ENCODE measurements at regions not wholly inside any gene's neighbourhood (a gene's known extent, or its start where the extent isn't known, plus 50 kb on each side); places are given as distances from the start of the nearest gene placed in this dataset.

DNA sequence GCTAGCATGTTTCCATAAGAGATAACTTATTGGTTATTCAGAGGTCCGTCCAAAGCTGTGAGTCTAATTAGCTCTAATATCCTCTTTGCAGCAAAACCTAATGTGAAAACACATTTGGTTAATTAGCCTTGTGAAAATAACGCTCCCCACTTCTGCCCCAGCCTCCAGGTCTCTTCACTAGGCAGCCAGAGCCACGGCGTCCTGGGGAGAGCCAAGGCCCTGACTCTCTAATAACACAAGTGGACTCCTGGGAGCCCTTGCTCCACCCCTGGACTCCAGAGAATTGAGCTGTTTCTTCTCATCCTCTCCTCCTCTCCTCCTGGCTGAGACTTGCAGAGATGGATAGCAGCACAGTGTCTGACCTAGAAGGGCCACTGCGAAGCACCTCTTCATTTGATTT is 78.8 kb downstream of the CCDC185 start:
- no peak for DNase-seq (ENCODE audit: low read depth, low spot score)
- peaks cover 13% of the 10 kb centered on the region for H3K27me3 Mint-ChIP-seq (ENCODE audit: low read depth)
- H3K9me3 Mint-ChIP-seq = peaks cover 3% of the 10 kb centered on the region
- no peaks in the 10 kb centered on the region for H3K36me3 Mint-ChIP-seq (ENCODE audit: low read depth)
- no peak for TF ChIP-seq CTCF (conservative IDR thresholded peaks at IDR 0.05)
- H3K27ac Mint-ChIP-seq (ENCODE audit: unreplicated experiment) = no peak overlapping the region
- no peak overlapping the region for H3K4me3 Mint-ChIP-seq
- H3K4me1 Mint-ChIP-seq = no peaks in the 10 kb centered on the region

DNA sequence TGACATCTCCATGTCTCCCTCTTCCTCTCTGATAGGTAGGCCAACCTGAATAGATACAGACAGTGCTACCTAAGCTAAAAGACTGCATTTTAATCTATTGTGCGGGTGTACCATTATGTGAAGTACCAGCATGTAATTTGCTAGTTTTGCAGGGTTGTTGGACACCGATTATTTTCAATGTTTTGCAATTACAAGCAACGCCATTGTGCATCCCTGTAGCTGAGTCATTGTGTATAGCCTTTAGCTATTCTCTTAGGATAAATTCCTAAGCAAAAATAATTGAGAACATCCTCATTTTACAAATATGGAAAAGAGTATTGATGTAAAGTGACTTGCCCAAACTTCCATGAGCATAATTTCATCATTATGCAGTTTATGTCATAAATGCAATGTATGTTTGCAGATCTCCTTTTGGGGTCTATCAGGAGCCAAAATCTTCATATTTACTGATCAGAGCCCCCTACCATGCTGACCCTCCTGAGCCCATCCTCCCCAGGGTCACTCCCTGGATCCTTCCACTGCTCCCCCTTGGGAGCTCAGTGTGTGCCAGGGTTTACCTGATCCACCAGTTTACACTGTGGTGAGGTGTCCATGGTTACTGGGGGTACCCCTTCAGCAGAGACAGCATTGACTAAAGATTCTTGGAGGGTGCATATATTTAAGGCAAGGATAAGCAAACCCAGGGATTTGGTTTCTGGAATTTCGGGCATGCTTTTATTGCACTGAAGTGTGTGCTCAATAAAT is 80.6 kb downstream of the CCDC185 start:
- peaks cover 26% of the 10 kb centered on the region for H3K27me3 Mint-ChIP-seq (ENCODE audit: low read depth)
- TF ChIP-seq CTCF (conservative IDR thresholded peaks at IDR 0.05) = no peak
- H3K36me3 Mint-ChIP-seq (ENCODE audit: low read depth) = no peaks in the 10 kb centered on the region
- DNase-seq (ENCODE audit: low read depth, low spot score) = no peak
- no peak overlapping the region for H3K27ac Mint-ChIP-seq (ENCODE audit: unreplicated experiment)
- no peaks in the 10 kb centered on the region for H3K4me1 Mint-ChIP-seq
- no peak overlapping the region for H3K4me3 Mint-ChIP-seq
- H3K9me3 Mint-ChIP-seq = peaks cover 3% of the 10 kb centered on the region

GRCh38 chr1:223474804-223475203 is 81.6 kb downstream of the CCDC185 start:
- Mint-ChIP-seq H3K4me1 (no peaks in the 10 kb centered on the region), H3K4me3 (no peak overlapping the region), H3K27me3 (ENCODE audit: low read depth) (peaks cover 28% of the 10 kb centered on the region), H3K27ac (ENCODE audit: unreplicated experiment) (no peak overlapping the region), H3K36me3 (ENCODE audit: low read depth) (no peaks in the 10 kb centered on the region), H3K9me3 (peaks cover 3% of the 10 kb centered on the region)
- DNase-seq (ENCODE audit: low read depth, low spot score) = no peak
- no peak for TF ChIP-seq CTCF (conservative IDR thresholded peaks at IDR 0.05)

DNA sequence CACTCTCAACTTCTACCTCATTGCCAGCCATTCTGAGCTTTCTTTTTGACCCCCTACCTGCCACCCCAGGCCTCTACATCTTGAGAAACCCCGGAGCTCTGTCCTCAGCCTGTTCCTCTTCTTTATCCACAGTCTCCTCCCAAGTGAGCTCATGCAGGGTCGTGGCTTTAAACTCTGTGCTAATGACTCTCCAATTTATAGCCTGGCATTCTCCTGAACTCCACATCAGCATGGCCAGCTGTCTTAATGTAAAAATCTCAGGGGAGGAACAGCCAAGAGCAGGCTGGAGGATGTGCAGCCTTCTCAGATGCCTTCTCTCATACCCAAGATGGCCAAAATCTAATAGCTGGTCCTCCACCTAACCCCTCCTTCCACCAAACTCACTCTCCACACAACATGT is 84.2 kb downstream of the CCDC185 start:
- no peak for TF ChIP-seq CTCF (conservative IDR thresholded peaks at IDR 0.05)
- no peak overlapping the region for H3K27ac Mint-ChIP-seq (ENCODE audit: unreplicated experiment)
- H3K27me3 Mint-ChIP-seq (ENCODE audit: low read depth) = peaks cover 47% of the 10 kb centered on the region
- DNase-seq (ENCODE audit: low read depth, low spot score) = no peak
- H3K36me3 Mint-ChIP-seq (ENCODE audit: low read depth) = no peaks in the 10 kb centered on the region
- H3K9me3 Mint-ChIP-seq = no peaks in the 10 kb centered on the region
- H3K4me1 Mint-ChIP-seq = no peaks in the 10 kb centered on the region
- H3K4me3 Mint-ChIP-seq = no peak overlapping the region

DNA sequence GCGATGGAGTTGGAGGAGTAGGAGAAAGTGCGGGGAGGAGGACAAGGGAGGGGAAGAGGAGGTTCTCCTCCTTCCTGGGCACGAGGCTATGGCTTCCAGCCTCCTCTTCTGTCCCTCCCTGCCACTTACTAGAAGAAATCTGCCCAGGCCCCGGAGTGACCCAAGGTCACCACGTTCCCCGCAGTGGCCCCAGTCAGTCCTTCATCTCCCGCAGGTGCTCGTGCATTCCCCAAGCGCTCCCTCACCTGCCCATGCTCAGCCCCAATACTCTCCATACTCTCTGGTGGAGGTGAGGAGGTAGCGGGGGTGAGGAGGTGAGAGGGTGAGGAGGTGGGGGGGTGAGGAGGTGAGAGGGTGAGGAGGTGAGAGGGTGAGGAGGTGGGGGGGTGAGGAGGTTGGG is 85.4 kb downstream of the CCDC185 start:
- no peak overlapping the region for H3K27ac Mint-ChIP-seq (ENCODE audit: unreplicated experiment)
- H3K9me3 Mint-ChIP-seq = no peaks in the 10 kb centered on the region
- H3K36me3 Mint-ChIP-seq (ENCODE audit: low read depth) = no peaks in the 10 kb centered on the region

More for the DNA sequence above, 85.4 kb downstream of the CCDC185 start:
- no peak for TF ChIP-seq CTCF (conservative IDR thresholded peaks at IDR 0.05)
- H3K4me3 Mint-ChIP-seq = no peak overlapping the region
- no peaks in the 10 kb centered on the region for H3K4me1 Mint-ChIP-seq
- peaks cover 51% of the 10 kb centered on the region for H3K27me3 Mint-ChIP-seq (ENCODE audit: low read depth)
- no peak for DNase-seq (ENCODE audit: low read depth, low spot score)
